ENCODE measurements at regions not wholly inside any gene's neighbourhood (a gene's known extent, or its start where the extent isn't known, plus 50 kb on each side); places are given as distances from the start of the nearest gene placed in this dataset.

DNA sequence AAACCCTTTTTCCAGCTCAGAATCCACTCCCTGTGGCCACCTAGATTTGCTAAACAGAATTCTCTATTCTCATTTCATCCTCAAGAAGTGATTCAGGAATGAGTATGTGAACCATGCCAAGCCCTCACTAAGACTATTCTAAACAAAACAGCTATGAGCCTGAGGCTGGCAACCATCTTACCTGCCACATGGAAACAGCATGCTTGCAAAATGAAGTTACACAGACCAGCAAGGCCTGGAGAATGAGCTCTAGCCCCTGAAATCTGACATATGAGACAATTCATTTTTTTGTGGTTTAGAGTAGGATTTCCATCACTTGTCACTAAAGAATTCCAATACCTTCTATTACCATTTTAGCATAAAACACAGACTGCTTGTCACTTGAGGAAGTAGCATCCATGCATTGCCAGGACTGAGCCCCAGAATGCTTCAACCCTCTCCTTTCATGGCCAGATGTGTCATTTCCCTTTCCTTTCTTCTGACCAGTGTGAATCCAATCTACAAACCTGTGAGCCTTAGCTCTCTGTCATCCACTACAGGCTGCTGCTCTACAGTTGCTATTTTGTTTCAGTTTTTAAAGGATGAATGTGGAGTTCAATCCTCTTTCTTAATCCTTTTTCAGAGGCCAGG is 744.3 kb upstream of the ACVR2A start:
- ChIA-PET CTCF (no interaction called here), RAD21 (ENCODE audit: low non-redundant PET in 1 of 2, low total read pairs in 2 of 2, uncharacterized antibody in 2 of 2, unreplicated experiment in 2 of 2) (no interaction called here), POLR2A (no interaction called here)
- Histone ChIP-seq H3K4me1 (ENCODE audit: control insufficient read depth in 1 of 2, insufficient read depth in 2 of 2, low read length in 2 of 2) (no peaks in the 10 kb centered on the region), H2AFZ (ENCODE audit: low read depth, low read length, poor library complexity, severe bottlenecking) (no peak overlapping the region), H3K36me3 (ENCODE audit: control insufficient read depth in 1 of 2, insufficient read depth in 2 of 2, low read length in 2 of 2) (no peaks in the 10 kb centered on the region), H4K20me1 (ENCODE audit: insufficient read depth) (no peaks in the 10 kb centered on the region), H3K79me2 (ENCODE audit: insufficient read depth, low read length) (no peaks in the 10 kb centered on the region), H3K9me3 (ENCODE audit: control insufficient read depth in 1 of 2, insufficient read depth in 1 of 2, low read depth in 1 of 2, low read length in 2 of 2) (no peaks in the 10 kb centered on the region), H3K4me3 (replicated peaks in 1 of 2; ENCODE audit: low read depth in 1 of 2, low read length in 2 of 2) (no peak overlapping the region), H3K9ac (ENCODE audit: low read length) (no peak overlapping the region), H3K9me2 (ENCODE audit: insufficient read depth) (no peaks in the 10 kb centered on the region), H3K27me3 (ENCODE audit: insufficient read depth, low read length) (no peaks in the 10 kb centered on the region), H3K4me2 (ENCODE audit: low read length) (no peak overlapping the region), H3K27ac (ENCODE audit: low read depth, low read length) (no peak overlapping the region)
- ATAC-seq (no peak), DNase-seq (ENCODE audit: low read depth, low spot score) (no peak)
- TF ChIP-seq SP1 (IDR thresholded peaks at IDR 0.05; ENCODE audit: low read depth) (no peak), ZFX (IDR thresholded peaks at IDR 0.05) (no peak), CEBPB (IDR thresholded peaks at IDR 0.05; ENCODE audit: low read depth) (no peak), EZH2 (IDR thresholded peaks at IDR 0.05) (no peak), EGR1 (IDR thresholded peaks at IDR 0.05; ENCODE audit: low read depth) (no peak)
- intact Hi-C loops (cut with micrococcal nuclease) = no loop called here
- BruUV-seq (replicated peaks) = no TSS peak

DNA sequence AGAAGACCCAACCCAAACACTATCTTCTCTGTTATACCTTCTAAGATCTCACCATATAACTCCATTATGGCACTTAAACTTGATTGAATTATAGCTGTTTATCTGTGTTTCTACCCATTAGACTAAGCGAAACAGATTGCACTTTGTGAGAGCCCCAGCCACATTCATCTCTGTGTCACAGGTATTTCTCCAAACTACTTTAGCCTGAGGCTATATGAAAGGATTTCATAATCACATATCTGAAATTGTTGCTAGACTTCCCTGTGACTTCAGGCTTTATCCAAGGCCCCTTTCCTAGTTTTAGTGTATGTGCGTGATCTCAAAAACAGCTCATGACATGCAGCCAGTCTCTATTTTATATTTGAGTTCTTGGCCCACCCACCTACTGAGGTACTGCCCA is 745.0 kb upstream of the ACVR2A start:
- Histone ChIP-seq H2AFZ (ENCODE audit: low read depth, low read length, poor library complexity, severe bottlenecking) (no peak overlapping the region), H3K9me2 (ENCODE audit: insufficient read depth) (no peaks in the 10 kb centered on the region), H3K4me3 (replicated peaks in 1 of 2; ENCODE audit: low read depth in 1 of 2, low read length in 2 of 2) (no peak overlapping the region), H3K27ac (ENCODE audit: low read depth, low read length) (no peak overlapping the region), H3K79me2 (ENCODE audit: insufficient read depth, low read length) (no peaks in the 10 kb centered on the region), H3K9ac (ENCODE audit: low read length) (no peak overlapping the region), H3K36me3 (ENCODE audit: control insufficient read depth in 1 of 2, insufficient read depth in 2 of 2, low read length in 2 of 2) (no peaks in the 10 kb centered on the region), H4K20me1 (ENCODE audit: insufficient read depth) (no peaks in the 10 kb centered on the region), H3K4me2 (ENCODE audit: low read length) (no peak overlapping the region), H3K27me3 (ENCODE audit: insufficient read depth, low read length) (no peaks in the 10 kb centered on the region), H3K9me3 (ENCODE audit: control insufficient read depth in 1 of 2, insufficient read depth in 1 of 2, low read depth in 1 of 2, low read length in 2 of 2) (no peaks in the 10 kb centered on the region), H3K4me1 (ENCODE audit: control insufficient read depth in 1 of 2, insufficient read depth in 2 of 2, low read length in 2 of 2) (no peaks in the 10 kb centered on the region)
- ATAC-seq (no peak), DNase-seq (ENCODE audit: low read depth, low spot score) (no peak)
- RAD21 ChIA-PET (ENCODE audit: low non-redundant PET in 1 of 2, low total read pairs in 2 of 2, uncharacterized antibody in 2 of 2, unreplicated experiment in 2 of 2) = no interaction called here
- intact Hi-C loops (cut with micrococcal nuclease) = no loop called here
- POLR2A ChIA-PET = no interaction called here
- TF ChIP-seq JUND (IDR thresholded peaks at IDR 0.05) (no peak), TCF7L2 (IDR thresholded peaks at IDR 0.05; ENCODE audit: borderline replicate concordance, extremely low read depth, insufficient read depth, insufficient read length) (no peak), CBX3 (IDR thresholded peaks at IDR 0.05; ENCODE audit: low read depth) (no peak), ELF1 (IDR thresholded peaks at IDR 0.05; ENCODE audit: borderline replicate concordance, low read depth) (no peak), ZFX (IDR thresholded peaks at IDR 0.05) (no peak)
- CTCF ChIA-PET = interaction anchor here (1.0 kb wide), 1 partner anchor 17 kb away, joined by 4 read pairs; no protein-coding TSS in a partner anchor
- BruUV-seq (replicated peaks) = no TSS peak
